HepG2 (cell line): ENCODE measurements at regions not wholly inside any gene's neighbourhood (a gene's known extent, or its start where the extent isn't known, plus 50 kb on each side); places are given as distances from the start of the nearest gene placed in this dataset.

Experiments
- ADNP ChIP-seq: sonication (generic); formaldehyde crosslinking; IDR thresholded peaks from 2 replicates; pipeline ENCODE4 v1.4.0; 2020; ENCODE audit warnings: missing genetic modification reagents
- CTCF ChIP-seq: sonication (generic); formaldehyde crosslinking; IDR thresholded peaks from 2 replicates; pipeline ENCODE4 v1.5.0; 2020; ENCODE audit warnings: mild to moderate bottlenecking, missing genetic modification reagents, moderate library complexity
- HMG20A ChIP-seq: IDR thresholded peaks from 2 replicates; pipeline ENCODE4 v1.6.1; 2016; ENCODE audit warnings: borderline replicate concordance

GRCh38 chr3:95172164-95172943 is 1109.5 kb downstream of the NSUN3 start:
- no peak for TF ChIP-seq CTCF (CRISPR knock-in tag)
- TF ChIP-seq ADNP, result no peak
- TF ChIP-seq HMG20A (CRISPR knock-in tag), result no peak
